ENCODE measurements at regions not wholly inside any gene's neighbourhood (a gene's known extent, or its start where the extent isn't known, plus 50 kb on each side); places are given as distances from the start of the nearest gene placed in this dataset.

- 41% methylated on average over 13 of the region's 23 CpGs for WGBS (ENCODE audit: insufficient coverage, low coverage, low lambda C conversion rate, missing lambda C conversion rate)
Observed at GRCh38 chr9:135246248-135247205, 159.1 kb downstream of the OLFM1 start.

GRCh38 chr9:135247227-135247930 lies 159.9 kb downstream of the OLFM1 start:
- H3K4me3 ChIP-seq: no peak overlapping the region
- 33% methylated on average over 2 of the region's 27 CpGs for WGBS (ENCODE audit: insufficient coverage, low coverage, low lambda C conversion rate, missing lambda C conversion rate)
- no peak overlapping the region for H3K27ac ChIP-seq
- intact Hi-C loops (cut with DNase I): no loop called here
- no peaks in the 10 kb centered on the region for H3K27me3 ChIP-seq
- H3K4me1 ChIP-seq: peaks cover 0 to 19% (median 6%) of the 10 kb centered on the region in 4 donors
- H3K36me3 ChIP-seq: no peaks in the 10 kb centered on the region
- DNase-seq: peak in 2 of 3 donors; percentile 7 to 29
- no peaks in the 10 kb centered on the region for H3K9me3 ChIP-seq
- TF ChIP-seq CTCF (IDR thresholded peaks at IDR 0.05): no peak
- TF ChIP-seq POLR2A (IDR thresholded peaks at IDR 0.05): no peak
- ATAC-seq: no peak

More at GRCh38 chr9:135246248-135247205, 159.1 kb downstream of the OLFM1 start:
- H3K9me3 ChIP-seq: no peaks in the 10 kb centered on the region
- intact Hi-C loops (cut with DNase I): no loop called here
- peak in 2 of 3 donors; percentile 13 to 37 for DNase-seq
- H3K27ac ChIP-seq: no peak overlapping the region
- no peaks in the 10 kb centered on the region for H3K36me3 ChIP-seq
- no peak overlapping the region for H3K4me3 ChIP-seq
- TF ChIP-seq CTCF (IDR thresholded peaks at IDR 0.05): no peak
- no peak for TF ChIP-seq POLR2A (IDR thresholded peaks at IDR 0.05)
- no peaks in the 10 kb centered on the region for H3K27me3 ChIP-seq
- peaks cover 0 to 19% (median 6%) of the 10 kb centered on the region in 4 donors for H3K4me1 ChIP-seq
- peak in 1 of 4 donors; percentile 16 for ATAC-seq

- Histone ChIP-seq H3K27ac (no peak overlapping the region), H3K9me3 (no peaks in the 10 kb centered on the region), H3K27me3 (no peaks in the 10 kb centered on the region), H3K36me3 (no peaks in the 10 kb centered on the region), H3K4me1 (peaks cover 0 to 19% (median 6%) of the 10 kb centered on the region in 4 donors), H3K4me3 (no peak overlapping the region)
- no peak for TF ChIP-seq POLR2A (IDR thresholded peaks at IDR 0.05)
- WGBS (ENCODE audit: insufficient coverage, low coverage, low lambda C conversion rate, missing lambda C conversion rate): no CpG with 5 or more reads among the region's 8 CpGs
- intact Hi-C loops (cut with DNase I): no loop called here
- DNase-seq: peak in 1 of 3 donors; percentile 14
- ATAC-seq: no peak
Observed at GRCh38 chr9:135248111-135248510, 160.6 kb downstream of the OLFM1 start.

- H3K36me3 ChIP-seq: no peaks in the 10 kb centered on the region
- intact Hi-C loops (cut with DNase I): no loop called here
- H3K4me1 ChIP-seq: peaks cover 0 to 19% (median 6%) of the 10 kb centered on the region in 4 donors
- H3K27ac ChIP-seq: no peak overlapping the region
- TF ChIP-seq CTCF (IDR thresholded peaks at IDR 0.05) (no peak), POLR2A (IDR thresholded peaks at IDR 0.05) (no peak)
- WGBS (ENCODE audit: insufficient coverage, low coverage, low lambda C conversion rate, missing lambda C conversion rate): 60% methylated on average over 2 of the region's 12 CpGs
- DNase-seq (peak in 2 of 3 donors; percentile 6 to 43), ATAC-seq (no peak)
- H3K9me3 ChIP-seq: no peaks in the 10 kb centered on the region
- H3K4me3 ChIP-seq: no peak overlapping the region
- H3K27me3 ChIP-seq: no peaks in the 10 kb centered on the region
Observed at GRCh38 chr9:135248721-135249120, 161.3 kb downstream of the OLFM1 start.

Measured in right lobe of liver (tissue), 6 donors.